HEK293 (cell line): ENCODE measurements at regions not wholly inside any gene's neighbourhood (a gene's known extent, or its start where the extent isn't known, plus 50 kb on each side); places are given as distances from the start of the nearest gene placed in this dataset.

Source experiments
- AEBP2 ChIP-seq: fragments of 450-650 bp; formaldehyde crosslinking; IDR thresholded peaks from 2 replicates; pipeline ENCODE4 v1.5.1; 2016; ENCODE audit warnings: missing biosample characterization, missing genetic modification characterization, borderline replicate concordance
- GLIS2 ChIP-seq: fragments of 450-650 bp; formaldehyde crosslinking; IDR thresholded peaks from 2 replicates; pipeline ENCODE4 v1.5.1; 2016; ENCODE audit warnings: missing biosample characterization, missing genetic modification characterization
- HOXC10 ChIP-seq: sonication (generic); formaldehyde crosslinking; IDR thresholded peaks from 2 replicates; pipeline ENCODE4 v1.8.1; 2023; ENCODE audit warnings: mild to moderate bottlenecking, missing genetic modification reagents
- ZBTB21 ChIP-seq: fragments of 450-650 bp; formaldehyde crosslinking; IDR thresholded peaks from 2 replicates; pipeline ENCODE4 v1.5.1; 2017; ENCODE audit warnings: missing biosample characterization, missing genetic modification characterization
- ZNF175 ChIP-seq: fragments of 450-650 bp; formaldehyde crosslinking; IDR thresholded peaks from 2 replicates; pipeline ENCODE4 v1.5.1; 2016; ENCODE audit warnings: missing biosample characterization, missing genetic modification characterization
- ZNF214 ChIP-seq: fragments of 450-650 bp; formaldehyde crosslinking; IDR thresholded peaks from 2 replicates; pipeline ENCODE4 v1.5.1; 2017; ENCODE audit warnings: missing biosample characterization, mild to moderate bottlenecking, missing genetic modification characterization, borderline replicate concordance
- TF ChIP-seq, protein P1 (sequence below): fragments of 450-650 bp; formaldehyde crosslinking; IDR thresholded peaks from 2 replicates; pipeline ENCODE4 v1.5.1; 2016; ENCODE audit warnings: missing biosample characterization, missing genetic modification characterization
- TF ChIP-seq, protein P2 (sequence below): fragments of 450-650 bp; formaldehyde crosslinking; IDR thresholded peaks from 2 replicates; pipeline ENCODE4 v1.5.1; 2016; ENCODE audit warnings: missing biosample characterization, missing genetic modification characterization, low read depth
- TF ChIP-seq, protein P3 (sequence below): fragments of 450-650 bp; formaldehyde crosslinking; IDR thresholded peaks from 2 replicates; pipeline ENCODE4 v1.5.1; 2016; ENCODE audit warnings: missing biosample characterization, missing genetic modification characterization
- TF ChIP-seq, protein P4 (sequence below): fragments of 450-650 bp; formaldehyde crosslinking; IDR thresholded peaks from 2 replicates; pipeline ENCODE4 v1.5.1; 2016; ENCODE audit warnings: missing biosample characterization, missing genetic modification characterization
- TF ChIP-seq, protein P5 (sequence below): fragments of 450-650 bp; formaldehyde crosslinking; IDR thresholded peaks from 2 replicates; pipeline ENCODE4 v1.5.1; 2016; ENCODE audit warnings: missing biosample characterization, missing genetic modification characterization, borderline replicate concordance
- TF ChIP-seq, protein P6 (sequence below): fragments of 450-650 bp; formaldehyde crosslinking; IDR thresholded peaks from 2 replicates; pipeline ENCODE4 v1.5.1; 2016; ENCODE audit warnings: missing biosample characterization, missing genetic modification characterization

DNA sequence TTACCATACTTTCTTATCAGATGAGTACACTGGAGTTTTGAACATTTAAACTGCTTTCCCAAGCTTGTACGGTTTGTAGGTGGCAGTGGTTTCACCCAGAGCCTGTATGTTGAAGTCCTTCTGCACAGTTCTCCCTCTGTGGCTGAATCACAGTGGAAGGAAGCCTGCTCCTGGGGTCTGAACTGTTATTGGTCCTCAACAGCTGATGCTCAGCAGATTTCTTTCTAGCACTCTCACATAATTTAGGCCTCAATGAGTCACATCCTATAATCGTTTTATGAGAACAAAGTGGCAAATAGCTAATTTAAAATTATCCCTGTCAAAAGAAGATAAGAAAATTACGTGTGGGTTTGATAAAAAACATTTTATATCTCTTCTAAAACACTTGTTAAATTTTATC lies 229.7 kb downstream of the TLE4 start:
- TF ChIP-seq, protein P1, sequence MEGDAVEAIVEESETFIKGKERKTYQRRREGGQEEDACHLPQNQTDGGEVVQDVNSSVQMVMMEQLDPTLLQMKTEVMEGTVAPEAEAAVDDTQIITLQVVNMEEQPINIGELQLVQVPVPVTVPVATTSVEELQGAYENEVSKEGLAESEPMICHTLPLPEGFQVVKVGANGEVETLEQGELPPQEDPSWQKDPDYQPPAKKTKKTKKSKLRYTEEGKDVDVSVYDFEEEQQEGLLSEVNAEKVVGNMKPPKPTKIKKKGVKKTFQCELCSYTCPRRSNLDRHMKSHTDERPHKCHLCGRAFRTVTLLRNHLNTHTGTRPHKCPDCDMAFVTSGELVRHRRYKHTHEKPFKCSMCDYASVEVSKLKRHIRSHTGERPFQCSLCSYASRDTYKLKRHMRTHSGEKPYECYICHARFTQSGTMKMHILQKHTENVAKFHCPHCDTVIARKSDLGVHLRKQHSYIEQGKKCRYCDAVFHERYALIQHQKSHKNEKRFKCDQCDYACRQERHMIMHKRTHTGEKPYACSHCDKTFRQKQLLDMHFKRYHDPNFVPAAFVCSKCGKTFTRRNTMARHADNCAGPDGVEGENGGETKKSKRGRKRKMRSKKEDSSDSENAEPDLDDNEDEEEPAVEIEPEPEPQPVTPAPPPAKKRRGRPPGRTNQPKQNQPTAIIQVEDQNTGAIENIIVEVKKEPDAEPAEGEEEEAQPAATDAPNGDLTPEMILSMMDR (tag by site-specific recombination), result no peak
- TF ChIP-seq, protein P2, sequence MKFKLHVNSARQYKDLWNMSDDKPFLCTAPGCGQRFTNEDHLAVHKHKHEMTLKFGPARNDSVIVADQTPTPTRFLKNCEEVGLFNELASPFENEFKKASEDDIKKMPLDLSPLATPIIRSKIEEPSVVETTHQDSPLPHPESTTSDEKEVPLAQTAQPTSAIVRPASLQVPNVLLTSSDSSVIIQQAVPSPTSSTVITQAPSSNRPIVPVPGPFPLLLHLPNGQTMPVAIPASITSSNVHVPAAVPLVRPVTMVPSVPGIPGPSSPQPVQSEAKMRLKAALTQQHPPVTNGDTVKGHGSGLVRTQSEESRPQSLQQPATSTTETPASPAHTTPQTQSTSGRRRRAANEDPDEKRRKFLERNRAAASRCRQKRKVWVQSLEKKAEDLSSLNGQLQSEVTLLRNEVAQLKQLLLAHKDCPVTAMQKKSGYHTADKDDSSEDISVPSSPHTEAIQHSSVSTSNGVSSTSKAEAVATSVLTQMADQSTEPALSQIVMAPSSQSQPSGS (tag by site-specific recombination), result no peak
- TF ChIP-seq ZBTB21 (tag by site-specific recombination), result no peak
- TF ChIP-seq GLIS2 (tag by site-specific recombination), result no peak
- TF ChIP-seq, protein P3, sequence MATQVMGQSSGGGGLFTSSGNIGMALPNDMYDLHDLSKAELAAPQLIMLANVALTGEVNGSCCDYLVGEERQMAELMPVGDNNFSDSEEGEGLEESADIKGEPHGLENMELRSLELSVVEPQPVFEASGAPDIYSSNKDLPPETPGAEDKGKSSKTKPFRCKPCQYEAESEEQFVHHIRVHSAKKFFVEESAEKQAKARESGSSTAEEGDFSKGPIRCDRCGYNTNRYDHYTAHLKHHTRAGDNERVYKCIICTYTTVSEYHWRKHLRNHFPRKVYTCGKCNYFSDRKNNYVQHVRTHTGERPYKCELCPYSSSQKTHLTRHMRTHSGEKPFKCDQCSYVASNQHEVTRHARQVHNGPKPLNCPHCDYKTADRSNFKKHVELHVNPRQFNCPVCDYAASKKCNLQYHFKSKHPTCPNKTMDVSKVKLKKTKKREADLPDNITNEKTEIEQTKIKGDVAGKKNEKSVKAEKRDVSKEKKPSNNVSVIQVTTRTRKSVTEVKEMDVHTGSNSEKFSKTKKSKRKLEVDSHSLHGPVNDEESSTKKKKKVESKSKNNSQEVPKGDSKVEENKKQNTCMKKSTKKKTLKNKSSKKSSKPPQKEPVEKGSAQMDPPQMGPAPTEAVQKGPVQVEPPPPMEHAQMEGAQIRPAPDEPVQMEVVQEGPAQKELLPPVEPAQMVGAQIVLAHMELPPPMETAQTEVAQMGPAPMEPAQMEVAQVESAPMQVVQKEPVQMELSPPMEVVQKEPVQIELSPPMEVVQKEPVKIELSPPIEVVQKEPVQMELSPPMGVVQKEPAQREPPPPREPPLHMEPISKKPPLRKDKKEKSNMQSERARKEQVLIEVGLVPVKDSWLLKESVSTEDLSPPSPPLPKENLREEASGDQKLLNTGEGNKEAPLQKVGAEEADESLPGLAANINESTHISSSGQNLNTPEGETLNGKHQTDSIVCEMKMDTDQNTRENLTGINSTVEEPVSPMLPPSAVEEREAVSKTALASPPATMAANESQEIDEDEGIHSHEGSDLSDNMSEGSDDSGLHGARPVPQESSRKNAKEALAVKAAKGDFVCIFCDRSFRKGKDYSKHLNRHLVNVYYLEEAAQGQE, result no peak
- no peak for TF ChIP-seq HOXC10 (CRISPR knock-in tag)
- TF ChIP-seq AEBP2 (tag by site-specific recombination), result no peak
- TF ChIP-seq ZNF175, result no peak
- TF ChIP-seq ZNF214 (tag by site-specific recombination), result no peak
- TF ChIP-seq, protein P4, sequence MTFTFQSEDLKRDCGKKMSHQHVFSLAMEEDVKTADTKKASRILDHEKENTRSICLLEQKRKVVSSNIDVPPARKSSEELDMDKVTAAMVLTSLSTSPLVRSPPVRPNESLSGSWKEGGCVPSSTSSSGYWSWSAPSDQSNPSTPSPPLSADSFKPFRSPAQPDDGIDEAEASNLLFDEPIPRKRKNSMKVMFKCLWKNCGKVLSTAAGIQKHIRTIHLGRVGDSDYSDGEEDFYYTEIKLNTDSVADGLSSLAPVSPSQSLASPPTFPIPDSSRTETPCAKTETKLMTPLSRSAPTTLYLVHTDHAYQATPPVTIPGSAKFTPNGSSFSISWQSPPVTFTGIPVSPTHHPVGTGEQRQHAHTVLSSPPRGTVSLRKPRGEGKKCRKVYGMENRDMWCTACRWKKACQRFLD, result no peak
- TF ChIP-seq, protein P5, sequence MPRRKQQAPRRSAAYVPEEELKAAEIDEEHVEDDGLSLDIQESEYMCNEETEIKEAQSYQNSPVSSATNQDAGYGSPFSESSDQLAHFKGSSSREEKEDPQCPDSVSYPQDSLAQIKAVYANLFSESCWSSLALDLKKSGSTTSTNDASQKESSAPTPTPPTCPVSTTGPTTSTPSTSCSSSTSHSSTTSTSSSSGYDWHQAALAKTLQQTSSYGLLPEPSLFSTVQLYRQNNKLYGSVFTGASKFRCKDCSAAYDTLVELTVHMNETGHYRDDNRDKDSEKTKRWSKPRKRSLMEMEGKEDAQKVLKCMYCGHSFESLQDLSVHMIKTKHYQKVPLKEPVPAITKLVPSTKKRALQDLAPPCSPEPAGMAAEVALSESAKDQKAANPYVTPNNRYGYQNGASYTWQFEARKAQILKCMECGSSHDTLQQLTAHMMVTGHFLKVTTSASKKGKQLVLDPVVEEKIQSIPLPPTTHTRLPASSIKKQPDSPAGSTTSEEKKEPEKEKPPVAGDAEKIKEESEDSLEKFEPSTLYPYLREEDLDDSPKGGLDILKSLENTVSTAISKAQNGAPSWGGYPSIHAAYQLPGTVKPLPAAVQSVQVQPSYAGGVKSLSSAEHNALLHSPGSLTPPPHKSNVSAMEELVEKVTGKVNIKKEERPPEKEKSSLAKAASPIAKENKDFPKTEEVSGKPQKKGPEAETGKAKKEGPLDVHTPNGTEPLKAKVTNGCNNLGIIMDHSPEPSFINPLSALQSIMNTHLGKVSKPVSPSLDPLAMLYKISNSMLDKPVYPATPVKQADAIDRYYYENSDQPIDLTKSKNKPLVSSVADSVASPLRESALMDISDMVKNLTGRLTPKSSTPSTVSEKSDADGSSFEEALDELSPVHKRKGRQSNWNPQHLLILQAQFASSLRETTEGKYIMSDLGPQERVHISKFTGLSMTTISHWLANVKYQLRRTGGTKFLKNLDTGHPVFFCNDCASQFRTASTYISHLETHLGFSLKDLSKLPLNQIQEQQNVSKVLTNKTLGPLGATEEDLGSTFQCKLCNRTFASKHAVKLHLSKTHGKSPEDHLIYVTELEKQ, result no peak
- TF ChIP-seq, protein P6, sequence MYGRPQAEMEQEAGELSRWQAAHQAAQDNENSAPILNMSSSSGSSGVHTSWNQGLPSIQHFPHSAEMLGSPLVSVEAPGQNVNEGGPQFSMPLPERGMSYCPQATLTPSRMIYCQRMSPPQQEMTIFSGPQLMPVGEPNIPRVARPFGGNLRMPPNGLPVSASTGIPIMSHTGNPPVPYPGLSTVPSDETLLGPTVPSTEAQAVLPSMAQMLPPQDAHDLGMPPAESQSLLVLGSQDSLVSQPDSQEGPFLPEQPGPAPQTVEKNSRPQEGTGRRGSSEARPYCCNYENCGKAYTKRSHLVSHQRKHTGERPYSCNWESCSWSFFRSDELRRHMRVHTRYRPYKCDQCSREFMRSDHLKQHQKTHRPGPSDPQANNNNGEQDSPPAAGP (tag by site-specific recombination), result no peak
